ENCODE measurements at regions not wholly inside any gene's neighbourhood (a gene's known extent, or its start where the extent isn't known, plus 50 kb on each side); places are given as distances from the start of the nearest gene placed in this dataset.

DNA sequence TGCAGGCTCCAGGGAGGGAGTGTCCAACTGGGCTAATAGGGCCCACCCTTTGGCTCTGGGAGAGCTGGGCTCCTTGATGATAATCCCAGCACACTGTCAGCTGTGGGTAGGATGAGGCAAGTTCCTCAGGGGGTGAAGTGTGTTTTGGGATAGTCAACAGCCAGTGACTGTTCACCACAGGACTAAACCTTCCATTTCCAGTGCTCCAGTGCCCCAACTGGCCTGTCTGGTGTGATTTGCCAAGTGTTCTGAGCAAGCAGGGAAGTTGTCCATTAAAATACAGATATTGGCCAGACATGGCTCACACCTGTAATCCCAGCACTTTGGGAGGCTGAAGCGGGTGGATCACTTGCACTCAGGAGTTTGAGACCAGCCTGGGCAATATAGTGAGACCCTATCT lies 150.9 kb downstream of the TM9SF2 start:
- H2BK20ac ChIP-seq (ENCODE audit: low read depth, low read length, poor library complexity, severe bottlenecking) = no peak overlapping the region
- H3K4me1 Mint-ChIP-seq = peaks cover 31 to 36% of the 10 kb centered on the region in 2 experiments
- no peak overlapping the region for H4K5ac ChIP-seq (ENCODE audit: insufficient read length, low read depth, low read length)
- H3T11ph ChIP-seq (ENCODE audit: low read length) = no peak overlapping the region
- peaks cover 6% of the 10 kb centered on the region for H3K4me1 ChIP-seq (ENCODE audit: insufficient read depth, low read length)
- H3K14ac ChIP-seq (ENCODE audit: insufficient read depth, low read length) = no peak overlapping the region; the same call in 1 of the 2 replicates
- H2BK12ac ChIP-seq (ENCODE audit: insufficient read length, low read depth, low read length) = no peak overlapping the region
- peak overlapping the region in 2 of 3 experiments; percentile 28 to 29; a peak in 1 of 7 replicates for H3K27ac Mint-ChIP-seq
- no peak overlapping the region for H2BK120ac ChIP-seq (ENCODE audit: low read depth, low read length, poor library complexity, severe bottlenecking)
- no peak overlapping the region for H2AFZ ChIP-seq (ENCODE audit: low read length)
- H3K27me3 Mint-ChIP-seq (ENCODE audit: low read depth) = no peaks in the 10 kb centered on the region
- no peak for DNase-seq
- H3K27ac ChIP-seq (ENCODE audit: insufficient read length, low read depth, low read length) = no peak overlapping the region
- H3K23ac ChIP-seq (ENCODE audit: insufficient read length, low read depth, low read length) = no peak overlapping the region
- no peaks in the 10 kb centered on the region for H3K9me3 ChIP-seq (ENCODE audit: control insufficient read depth, low read depth, low read length)
- no peaks in the 10 kb centered on the region for H4K20me1 ChIP-seq (ENCODE audit: control insufficient read depth, insufficient read depth, insufficient read length)
- no peak overlapping the region for H3K18ac ChIP-seq (ENCODE audit: insufficient read length, low read depth, low read length)
- H3K4me2 ChIP-seq (ENCODE audit: insufficient read depth, insufficient read length, low read length) = no peak overlapping the region
- H2AK5ac ChIP-seq (ENCODE audit: insufficient read length, low read length) = no peak overlapping the region
- no peak overlapping the region for H4K91ac ChIP-seq (ENCODE audit: insufficient read length, low read depth, low read length)
- H3K36me3 Mint-ChIP-seq (ENCODE audit: insufficient read depth in 1 of 3, low read depth in 3 of 3) = no peaks in the 10 kb centered on the region
- H3K79me1 ChIP-seq (ENCODE audit: insufficient read depth, low read depth, low read length, poor library complexity, severe bottlenecking) = no peaks in the 10 kb centered on the region
- no peak overlapping the region for H3K4ac ChIP-seq (ENCODE audit: low read depth, low read length)
- no peaks in the 10 kb centered on the region for H3K23me2 ChIP-seq (ENCODE audit: insufficient read length, low read depth, low read length, poor library complexity, severe bottlenecking)
- TF ChIP-seq, protein P1, sequence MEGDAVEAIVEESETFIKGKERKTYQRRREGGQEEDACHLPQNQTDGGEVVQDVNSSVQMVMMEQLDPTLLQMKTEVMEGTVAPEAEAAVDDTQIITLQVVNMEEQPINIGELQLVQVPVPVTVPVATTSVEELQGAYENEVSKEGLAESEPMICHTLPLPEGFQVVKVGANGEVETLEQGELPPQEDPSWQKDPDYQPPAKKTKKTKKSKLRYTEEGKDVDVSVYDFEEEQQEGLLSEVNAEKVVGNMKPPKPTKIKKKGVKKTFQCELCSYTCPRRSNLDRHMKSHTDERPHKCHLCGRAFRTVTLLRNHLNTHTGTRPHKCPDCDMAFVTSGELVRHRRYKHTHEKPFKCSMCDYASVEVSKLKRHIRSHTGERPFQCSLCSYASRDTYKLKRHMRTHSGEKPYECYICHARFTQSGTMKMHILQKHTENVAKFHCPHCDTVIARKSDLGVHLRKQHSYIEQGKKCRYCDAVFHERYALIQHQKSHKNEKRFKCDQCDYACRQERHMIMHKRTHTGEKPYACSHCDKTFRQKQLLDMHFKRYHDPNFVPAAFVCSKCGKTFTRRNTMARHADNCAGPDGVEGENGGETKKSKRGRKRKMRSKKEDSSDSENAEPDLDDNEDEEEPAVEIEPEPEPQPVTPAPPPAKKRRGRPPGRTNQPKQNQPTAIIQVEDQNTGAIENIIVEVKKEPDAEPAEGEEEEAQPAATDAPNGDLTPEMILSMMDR (conservative IDR thresholded peaks at IDR 0.05) = no peak
- no peak overlapping the region for H2BK5ac ChIP-seq (ENCODE audit: insufficient read length, low read length)
- H3K79me2 ChIP-seq (ENCODE audit: insufficient read depth, low read length) = no peaks in the 10 kb centered on the region
- no peak overlapping the region for H4K8ac ChIP-seq (replicated peaks; ENCODE audit: insufficient read length, low read depth, low read length)
- H3K27me3 ChIP-seq (ENCODE audit: insufficient read depth, low read length) = no peaks in the 10 kb centered on the region
- no peak overlapping the region for H3K9ac ChIP-seq (ENCODE audit: extremely low read depth, insufficient read length, low read length)
- H3K4me3 Mint-ChIP-seq = no peak overlapping the region
- H3K56ac ChIP-seq (ENCODE audit: insufficient read length, low read depth, low read length) = no peak overlapping the region
- no CpG with 5 or more reads among the region's 1 CpG for WGBS (ENCODE audit: extremely low coverage, insufficient read length, low lambda C conversion rate)
- H3K9me3 Mint-ChIP-seq = no peaks in the 10 kb centered on the region
- H2BK15ac ChIP-seq (ENCODE audit: low read depth, low read length) = no peak overlapping the region

Measured in H9 (cell line).